Tibial nerve (tissue), 4 donors: ENCODE measurements at regions not wholly inside any gene's neighbourhood (a gene's known extent, or its start where the extent isn't known, plus 50 kb on each side); places are given as distances from the start of the nearest gene placed in this dataset.
A peak's percentile ranks its signal among the peaks of the same experiment; 100 is the strongest.

ENCODE experiments used
- DNase-seq, 2 donors: peaks; one replicate each; pipeline ENCODE4 v3.0.0-alpha.2; 2019; ENCODE audit warnings: low spot score in 2 of 2
- H3K27ac ChIP-seq, 4 donors: fragments of 200-600 bp; sonication (generic) in 3 of 4; one replicate each; pipeline ENCODE4 v1.5.1; 2017 to 2019; ENCODE audit warnings: mild to moderate bottlenecking in 1 of 4
- H3K27me3 ChIP-seq, 2 donors: fragments of 200-600 bp; sonication (generic) in 1 of 2; one replicate each; pipeline versions ENCODE4 v1.5.1 to v1.6.0; 2017 to 2019
- H3K36me3 ChIP-seq, 3 donors: fragments of 200-600 bp; sonication (generic); one replicate each; pipeline ENCODE4 v1.5.1; 2018 to 2019
- H3K4me1 ChIP-seq, 4 donors: fragments of 200-600 bp; sonication (generic) in 3 of 4; one replicate each; pipeline ENCODE4 v1.5.1; 2017 to 2019
- H3K4me3 ChIP-seq, 4 donors: fragments of 200-600 bp; sonication (generic) in 3 of 4; one replicate each; pipeline ENCODE4 v1.5.1; 2017 to 2019; ENCODE audit warnings: mild to moderate bottlenecking in 1 of 4, moderate library complexity in 1 of 4
- H3K9me3 ChIP-seq, 4 donors: fragments of 200-600 bp; sonication (generic) in 3 of 4; one replicate each; pipeline ENCODE4 v1.5.1; 2017 to 2019
- EP300 ChIP-seq, 2 donors: sonication (generic); formaldehyde crosslinking; IDR thresholded peaks; one replicate each; pipeline ENCODE4 v1.6.1; 2017; ENCODE audit warnings: antibody characterized with exemption in 2 of 2, mild to moderate bottlenecking in 1 of 2
- POLR2A ChIP-seq, 2 donors: fragments of 450-650 bp; IDR thresholded peaks; one replicate each; pipeline ENCODE4 v1.6.1; 2017; ENCODE audit warnings: antibody characterized with exemption in 2 of 2, mild to moderate bottlenecking in 2 of 2, moderate library complexity in 2 of 2
- whole genome bisulfite sequencing, 2 donors: methylation state at CpG; one replicate each; pipeline ENCODE4 v1.1.5; 2018; 5-methylcytosine and 5-hydroxymethylcytosine counted together
- TF ChIP-seq, protein P1 (sequence below), 5 experiments: fragments of 200-600 bp in 3 of 5; fragments of 450-650 bp in 2 of 5; sonication (generic) in 3 of 5; IDR thresholded peaks; one replicate each; pipeline ENCODE4 v1.5.1; 2016 to 2019; ENCODE audit warnings: antibody characterized with exemption in 5 of 5, mild to moderate bottlenecking in 3 of 5, moderate library complexity in 2 of 5

DNA sequence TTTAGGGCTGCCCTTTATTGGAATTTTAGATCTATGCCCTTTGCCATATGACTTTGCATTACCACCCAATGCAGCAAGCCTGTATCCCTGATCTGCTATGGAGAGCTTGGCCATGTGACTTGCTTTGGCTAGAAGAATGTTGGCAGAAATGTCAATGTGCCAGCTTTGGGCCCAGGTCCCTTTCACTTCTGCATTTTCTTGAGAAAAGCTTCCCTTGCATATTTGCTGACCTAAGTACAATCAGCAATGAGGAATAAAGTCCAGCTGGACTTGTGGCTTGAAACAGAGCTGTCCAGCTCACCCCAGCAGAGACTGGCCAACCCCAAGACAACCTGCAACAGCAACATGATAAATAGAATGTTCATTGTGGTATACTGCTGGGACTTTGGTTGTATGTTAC is 135.9 kb downstream of the PAH start:
- TF ChIP-seq EP300 (IDR thresholded peaks at IDR 0.05) = peak in 1 of 2 donors; percentile 40
- TF ChIP-seq, protein P1, sequence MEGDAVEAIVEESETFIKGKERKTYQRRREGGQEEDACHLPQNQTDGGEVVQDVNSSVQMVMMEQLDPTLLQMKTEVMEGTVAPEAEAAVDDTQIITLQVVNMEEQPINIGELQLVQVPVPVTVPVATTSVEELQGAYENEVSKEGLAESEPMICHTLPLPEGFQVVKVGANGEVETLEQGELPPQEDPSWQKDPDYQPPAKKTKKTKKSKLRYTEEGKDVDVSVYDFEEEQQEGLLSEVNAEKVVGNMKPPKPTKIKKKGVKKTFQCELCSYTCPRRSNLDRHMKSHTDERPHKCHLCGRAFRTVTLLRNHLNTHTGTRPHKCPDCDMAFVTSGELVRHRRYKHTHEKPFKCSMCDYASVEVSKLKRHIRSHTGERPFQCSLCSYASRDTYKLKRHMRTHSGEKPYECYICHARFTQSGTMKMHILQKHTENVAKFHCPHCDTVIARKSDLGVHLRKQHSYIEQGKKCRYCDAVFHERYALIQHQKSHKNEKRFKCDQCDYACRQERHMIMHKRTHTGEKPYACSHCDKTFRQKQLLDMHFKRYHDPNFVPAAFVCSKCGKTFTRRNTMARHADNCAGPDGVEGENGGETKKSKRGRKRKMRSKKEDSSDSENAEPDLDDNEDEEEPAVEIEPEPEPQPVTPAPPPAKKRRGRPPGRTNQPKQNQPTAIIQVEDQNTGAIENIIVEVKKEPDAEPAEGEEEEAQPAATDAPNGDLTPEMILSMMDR (IDR thresholded peaks at IDR 0.05) = no peak
- H3K27me3 ChIP-seq = no peaks in the 10 kb centered on the region
- DNase-seq = no peak
- H3K27ac ChIP-seq = no peak overlapping the region
- no peak overlapping the region for H3K4me3 ChIP-seq
- H3K36me3 ChIP-seq = no peaks in the 10 kb centered on the region
- H3K9me3 ChIP-seq = no peaks in the 10 kb centered on the region
- H3K4me1 ChIP-seq = no peaks in the 10 kb centered on the region

DNA sequence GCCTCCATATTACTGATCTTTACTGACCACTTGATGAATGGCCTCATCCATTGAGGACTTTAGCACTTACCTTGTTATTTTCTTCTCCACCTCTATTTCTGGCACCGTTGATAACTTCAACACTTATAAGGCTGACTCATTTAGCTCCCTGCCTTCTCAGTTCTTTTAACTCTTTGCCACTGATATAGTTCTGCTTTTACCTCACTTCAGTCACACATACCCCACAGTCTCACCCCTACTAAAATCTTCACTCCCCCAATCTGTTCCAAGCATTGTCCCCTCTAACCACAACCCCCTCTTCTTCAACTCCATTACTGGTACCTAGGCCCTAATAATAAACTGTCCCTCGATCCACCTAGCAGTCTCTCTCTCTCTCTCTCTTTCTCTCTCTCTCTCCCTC is 141.0 kb downstream of the PAH start:
- Histone ChIP-seq H3K27ac (no peak overlapping the region), H3K4me3 (no peak overlapping the region), H3K9me3 (no peaks in the 10 kb centered on the region), H3K36me3 (no peaks in the 10 kb centered on the region), H3K27me3 (no peaks in the 10 kb centered on the region), H3K4me1 (no peaks in the 10 kb centered on the region)
- TF ChIP-seq POLR2A (IDR thresholded peaks at IDR 0.05) = no peak
- TF ChIP-seq, protein P1 (IDR thresholded peaks at IDR 0.05) = no peak
- no peak for TF ChIP-seq EP300 (IDR thresholded peaks at IDR 0.05)
- DNase-seq = no peak
- WGBS, 2 donors = 60 to 75% methylated on average over 2 of the region's 2 CpGs

DNA sequence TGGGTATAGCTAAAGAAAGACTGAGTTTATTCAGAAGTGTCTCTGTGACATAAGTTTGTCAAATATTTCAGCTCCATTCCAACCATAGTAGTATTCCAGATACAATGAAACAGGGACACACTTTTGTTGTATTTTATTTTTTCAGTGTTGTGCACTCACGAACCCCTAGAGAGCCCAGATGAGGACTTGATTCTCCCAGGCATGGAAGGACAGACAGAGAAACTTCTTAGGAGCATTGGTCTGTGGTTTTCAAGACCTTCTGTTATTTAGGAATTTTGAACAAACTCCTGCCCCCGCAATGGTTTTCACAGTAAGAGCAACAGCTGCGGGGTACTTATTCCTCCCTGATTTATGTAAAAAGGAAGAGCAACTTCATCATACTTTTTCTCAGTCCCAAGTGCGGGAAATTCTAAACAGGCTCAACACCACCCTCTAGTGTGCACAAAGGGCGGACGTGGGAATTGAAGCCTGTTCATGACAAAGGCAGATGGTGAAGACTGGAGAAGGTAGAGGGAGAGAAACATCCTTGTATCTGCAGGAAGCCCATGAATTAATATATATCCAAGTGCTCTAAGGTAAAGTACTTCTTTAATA is 147.6 kb downstream of the PAH start:
- 8 to 9% methylated on average over 6 of the region's 6 CpGs for WGBS, 2 donors
- TF ChIP-seq EP300 (IDR thresholded peaks at IDR 0.05) (peak in 1 of 2 donors; percentile 43), POLR2A (IDR thresholded peaks at IDR 0.05) (no peak)
- TF ChIP-seq, protein P1 (IDR thresholded peaks at IDR 0.05) = peak; percentile 46 to 68 (median 62)
- DNase-seq = peak; percentile 55 to 85

DNA sequence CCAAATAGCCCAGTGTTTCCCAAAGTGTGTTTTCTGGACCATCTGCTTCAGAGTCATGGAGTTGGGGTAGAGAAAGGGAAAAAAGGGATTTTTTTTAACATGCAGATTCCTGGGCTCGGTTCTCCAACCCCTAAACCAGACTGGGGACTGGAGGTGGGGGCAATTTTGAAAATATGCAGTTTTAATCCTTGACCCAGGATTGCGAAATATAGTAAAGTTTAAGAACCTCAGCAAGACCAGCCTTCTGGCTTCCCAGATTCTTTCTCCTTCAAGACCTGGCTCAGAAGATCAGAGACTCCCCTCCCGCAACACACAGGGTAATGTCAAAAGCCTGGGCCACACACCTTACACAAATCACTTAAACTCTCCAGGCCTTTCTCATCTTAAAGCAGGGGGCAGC is 150.1 kb downstream of the PAH start:
- H3K9me3 ChIP-seq = no peaks in the 10 kb centered on the region
- peaks cover 0 to 6% (median 2%) of the 10 kb centered on the region in 4 donors for H3K4me1 ChIP-seq
- DNase-seq = no peak
- H3K27me3 ChIP-seq = no peaks in the 10 kb centered on the region
- no peaks in the 10 kb centered on the region for H3K36me3 ChIP-seq
- H3K27ac ChIP-seq = no peak overlapping the region
- H3K4me3 ChIP-seq = no peak overlapping the region
- TF ChIP-seq, protein P1 (IDR thresholded peaks at IDR 0.05) = no peak
- TF ChIP-seq EP300 (IDR thresholded peaks at IDR 0.05) (no peak), POLR2A (IDR thresholded peaks at IDR 0.05) (no peak)
- WGBS, 2 donors = 85 to 96% methylated on average over 3 of the region's 3 CpGs

More for the DNA sequence above, 147.6 kb downstream of the PAH start:
- Histone ChIP-seq H3K4me1 (peaks cover 0 to 6% (median 2%) of the 10 kb centered on the region in 4 donors), H3K27me3 (no peaks in the 10 kb centered on the region), H3K4me3 (no peak overlapping the region), H3K36me3 (no peaks in the 10 kb centered on the region), H3K9me3 (no peaks in the 10 kb centered on the region), H3K27ac (no peak overlapping the region)

DNA sequence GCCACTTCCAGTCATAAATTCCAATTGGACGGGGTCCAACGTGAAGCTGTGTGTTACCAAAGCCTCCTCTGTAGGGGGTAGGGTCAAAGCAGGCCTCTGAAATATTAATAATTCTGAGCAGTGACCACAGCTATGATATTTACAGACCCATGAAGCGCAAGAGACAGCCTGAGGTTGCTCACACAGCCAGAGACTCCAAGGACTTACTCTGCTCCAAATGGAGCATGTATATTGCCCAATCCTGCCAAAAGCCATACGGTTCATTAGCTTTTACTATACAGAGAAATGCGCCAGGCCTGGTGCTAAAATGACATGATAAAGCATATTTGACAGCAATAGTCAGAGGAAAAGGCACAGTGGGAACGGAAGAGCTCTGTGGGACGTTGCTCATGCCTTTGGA is 151.3 kb downstream of the PAH start:
- TF ChIP-seq EP300 (IDR thresholded peaks at IDR 0.05) (no peak), POLR2A (IDR thresholded peaks at IDR 0.05) (no peak)
- TF ChIP-seq, protein P1 (IDR thresholded peaks at IDR 0.05) = no peak
- H3K9me3 ChIP-seq = no peaks in the 10 kb centered on the region
- no peaks in the 10 kb centered on the region for H3K36me3 ChIP-seq
- peak overlapping the region in 1 of 4 donors; percentile 2 for H3K27ac ChIP-seq
- 77 to 78% methylated on average over 7 of the region's 7 CpGs for WGBS, 2 donors
- H3K4me1 ChIP-seq = peaks cover 0 to 6% (median 2%) of the 10 kb centered on the region in 4 donors
- no peaks in the 10 kb centered on the region for H3K27me3 ChIP-seq
- no peak overlapping the region for H3K4me3 ChIP-seq
- no peak for DNase-seq
